Peyer's patch (tissue), 4 donors: ENCODE measurements at regions not wholly inside any gene's neighbourhood (a gene's known extent, or its start where the extent isn't known, plus 50 kb on each side); places are given as distances from the start of the nearest gene placed in this dataset.

Experiments
- DNase-seq, 3 donors: peaks; one replicate each; pipeline ENCODE4 v3.0.0-alpha.2; 2017 to 2019
- H3K27ac ChIP-seq, 4 donors: fragments of 200-600 bp; sonication (generic); one replicate each; pipeline ENCODE4 v1.5.1; 2016 to 2019
- H3K27me3 ChIP-seq, 2 donors: fragments of 200-600 bp; sonication (generic); one replicate each; pipeline ENCODE4 v1.5.1; 2019
- H3K36me3 ChIP-seq, 3 donors: fragments of 200-600 bp; sonication (generic); one replicate each; pipeline ENCODE4 v1.5.1; 2016 to 2019
- H3K4me1 ChIP-seq, 4 donors: fragments of 200-600 bp; sonication (generic); one replicate each; pipeline ENCODE4 v1.5.1; 2016 to 2019
- H3K4me3 ChIP-seq, 4 donors: fragments of 200-600 bp; sonication (generic); 1 replicate in 3 of 4; 2 replicates in 1 of 4; pipeline ENCODE4 v1.5.1; 2016 to 2019; ENCODE audit warnings: mild to moderate bottlenecking in 1 of 4
- H3K9me3 ChIP-seq, 4 donors: fragments of 200-600 bp; sonication (generic); one replicate each; pipeline ENCODE4 v1.5.1; 2016 to 2019; ENCODE audit warnings: mild to moderate bottlenecking in 1 of 4
- CTCF ChIP-seq, 6 experiments: fragments of 450-650 bp in 4 of 6; fragments of 200-600 bp in 2 of 6; sonication (generic) in 1 of 6; IDR thresholded peaks; one replicate each; pipeline ENCODE4 v1.5.1; 2017 to 2019; ENCODE audit warnings: antibody characterized with exemption in 6 of 6, mild to moderate bottlenecking in 3 of 6, moderate library complexity in 1 of 6
- POLR2A ChIP-seq, 2 donors: fragments of 450-650 bp; IDR thresholded peaks; one replicate each; pipeline ENCODE4 v1.5.1; 2017; ENCODE audit warnings: antibody characterized with exemption in 2 of 2, mild to moderate bottlenecking in 2 of 2, moderate library complexity in 2 of 2

DNA sequence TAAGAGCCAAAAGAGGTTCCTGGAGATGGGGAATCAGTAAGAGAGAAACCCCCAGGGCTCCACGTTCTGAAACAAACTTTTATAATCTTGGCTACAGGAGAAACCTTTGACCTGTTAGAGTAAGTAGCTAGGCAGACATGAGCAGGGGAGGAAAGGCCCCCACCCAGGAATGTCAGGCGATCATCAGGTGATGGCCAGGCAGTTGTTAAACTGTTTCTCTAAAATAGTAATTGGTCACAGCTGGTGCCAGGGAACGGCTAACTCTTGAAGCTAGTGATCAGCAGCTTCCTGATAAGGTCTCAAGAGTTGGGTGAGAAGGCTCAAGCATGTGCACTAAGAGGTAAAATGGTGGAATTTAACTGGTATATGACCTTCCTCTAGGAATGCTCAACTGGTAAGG is 263.8 kb downstream of the HDGFL1 start:
- Histone ChIP-seq H3K36me3 (no peaks in the 10 kb centered on the region), H3K9me3 (no peaks in the 10 kb centered on the region), H3K27me3 (no peaks in the 10 kb centered on the region), H3K4me3 (no peak overlapping the region), H3K4me1 (no peaks in the 10 kb centered on the region), H3K27ac (no peak overlapping the region)
- no peak for DNase-seq
- TF ChIP-seq POLR2A (IDR thresholded peaks at IDR 0.05) (no peak), CTCF (IDR thresholded peaks at IDR 0.05) (no peak)

DNA sequence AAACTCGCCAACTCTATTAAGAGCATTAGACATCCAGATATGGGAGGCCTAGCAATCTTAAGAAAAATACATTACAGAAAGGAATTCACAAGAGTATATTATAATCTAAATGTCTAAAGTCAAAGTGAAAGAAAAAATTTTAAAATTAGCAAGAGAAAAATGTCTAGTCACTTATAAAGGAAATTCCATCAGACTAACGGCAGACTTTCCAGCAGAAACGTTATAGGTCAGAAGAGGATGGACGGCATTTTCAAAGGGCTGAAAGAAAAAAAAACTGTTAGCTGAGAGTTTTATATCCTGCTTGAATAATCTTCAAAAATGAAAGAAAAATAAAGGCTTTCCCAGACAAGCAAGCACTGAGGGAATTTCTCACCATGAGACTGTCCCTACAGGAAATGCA is 269.0 kb downstream of the HDGFL1 start:
- DNase-seq = no peak
- H3K9me3 ChIP-seq = no peaks in the 10 kb centered on the region
- TF ChIP-seq CTCF (IDR thresholded peaks at IDR 0.05) (no peak), POLR2A (IDR thresholded peaks at IDR 0.05) (no peak)
- H3K4me3 ChIP-seq = no peak overlapping the region
- H3K27ac ChIP-seq = no peak overlapping the region
- H3K36me3 ChIP-seq = no peaks in the 10 kb centered on the region
- no peaks in the 10 kb centered on the region for H3K27me3 ChIP-seq
- no peaks in the 10 kb centered on the region for H3K4me1 ChIP-seq

DNA sequence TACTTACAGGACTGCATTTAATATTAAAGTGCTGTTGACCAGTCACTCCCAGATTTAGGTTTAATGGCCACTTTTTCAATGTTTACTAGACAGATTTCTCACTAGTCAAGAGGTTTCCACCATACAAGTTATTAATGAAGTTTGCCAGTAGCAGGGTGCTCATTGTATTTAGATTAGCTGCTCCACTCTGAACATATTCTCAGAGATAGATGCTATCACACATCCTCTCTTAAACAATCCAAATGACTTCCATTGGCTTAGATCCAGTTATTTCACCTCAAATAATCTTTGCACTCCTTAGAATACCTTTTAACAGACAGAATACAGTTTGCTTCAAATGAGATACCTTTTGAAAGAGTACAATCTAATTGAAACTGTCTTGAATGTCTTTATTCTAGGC is 276.1 kb downstream of the HDGFL1 start:
- H3K27me3 ChIP-seq = no peaks in the 10 kb centered on the region
- DNase-seq = no peak
- no peak overlapping the region for H3K27ac ChIP-seq
- H3K9me3 ChIP-seq = no peaks in the 10 kb centered on the region
- H3K4me3 ChIP-seq = no peak overlapping the region
- TF ChIP-seq CTCF (IDR thresholded peaks at IDR 0.05) (no peak), POLR2A (IDR thresholded peaks at IDR 0.05) (no peak)
- H3K36me3 ChIP-seq = no peaks in the 10 kb centered on the region
- H3K4me1 ChIP-seq = no peaks in the 10 kb centered on the region

GRCh38 chr6:22848121-22848520 is 278.8 kb downstream of the HDGFL1 start:
- Histone ChIP-seq H3K9me3 (no peaks in the 10 kb centered on the region), H3K27me3 (no peaks in the 10 kb centered on the region), H3K27ac (no peak overlapping the region), H3K36me3 (no peaks in the 10 kb centered on the region), H3K4me3 (no peak overlapping the region), H3K4me1 (no peaks in the 10 kb centered on the region)
- no peak for TF ChIP-seq CTCF (IDR thresholded peaks at IDR 0.05)
- no peak for TF ChIP-seq POLR2A (IDR thresholded peaks at IDR 0.05)
- no peak for DNase-seq

GRCh38 chr6:22849921-22850320 is 280.6 kb downstream of the HDGFL1 start:
- H3K9me3 ChIP-seq = no peaks in the 10 kb centered on the region
- DNase-seq = no peak
- no peak overlapping the region for H3K27ac ChIP-seq

More at GRCh38 chr6:22849921-22850320, 280.6 kb downstream of the HDGFL1 start:
- Histone ChIP-seq H3K27me3 (no peaks in the 10 kb centered on the region), H3K4me1 (no peaks in the 10 kb centered on the region), H3K36me3 (no peaks in the 10 kb centered on the region), H3K4me3 (no peak overlapping the region)
- TF ChIP-seq CTCF (IDR thresholded peaks at IDR 0.05) (no peak), POLR2A (IDR thresholded peaks at IDR 0.05) (no peak)
